H9 (cell line): ENCODE measurements at regions not wholly inside any gene's neighbourhood (a gene's known extent, or its start where the extent isn't known, plus 50 kb on each side); places are given as distances from the start of the nearest gene placed in this dataset.

ENCODE experiments used
- DNase-seq: peaks from one replicate; pipeline ENCODE4 v3.0.0-alpha.2; 2017
- H2AFZ ChIP-seq: one replicate; pipeline ENCODE4 v1.6.1; 2013; ENCODE audit warnings: mild to moderate bottlenecking, low read length, control low read depth, moderate library complexity
- H2AK5ac ChIP-seq: 2 replicates; pipeline ENCODE4 v1.6.1; 2013; ENCODE audit warnings: low read length, control low read depth, mixed read lengths; ENCODE audit not compliant: insufficient read length
- H2BK120ac ChIP-seq: one replicate; pipeline ENCODE4 v1.6.1; 2013; ENCODE audit warnings: low read depth, mild to moderate bottlenecking, low read length, control low read depth, inconsistent platforms; ENCODE audit not compliant: poor library complexity, severe bottlenecking
- H2BK12ac ChIP-seq: 2 replicates; pipeline ENCODE4 v1.6.1; 2013; ENCODE audit warnings: low read length, control low read depth, mixed read lengths, low read depth; ENCODE audit not compliant: insufficient read length
- H2BK15ac ChIP-seq: 2 replicates; pipeline ENCODE4 v1.6.1; 2013; ENCODE audit warnings: low read depth, low read length, control low read depth
- H2BK20ac ChIP-seq: one replicate; pipeline ENCODE4 v1.6.1; 2013; ENCODE audit warnings: low read depth, mild to moderate bottlenecking, low read length, control low read depth, inconsistent platforms; ENCODE audit not compliant: poor library complexity, severe bottlenecking
- H2BK5ac ChIP-seq: 2 replicates; pipeline ENCODE4 v1.6.1; 2013; ENCODE audit warnings: low read length, control low read depth, mixed read lengths; ENCODE audit not compliant: insufficient read length
- H3K14ac ChIP-seq: 2 replicates; pipeline ENCODE4 v1.6.1; 2013; ENCODE audit warnings: low read length, control low read depth; ENCODE audit not compliant: insufficient read depth
- H3K18ac ChIP-seq: 2 replicates; pipeline ENCODE4 v1.6.1; 2013; ENCODE audit warnings: low read depth, mild to moderate bottlenecking, mixed read lengths, low read length, control low read depth; ENCODE audit not compliant: insufficient read length
- H3K23ac ChIP-seq: 2 replicates; pipeline ENCODE4 v1.6.1; 2013; ENCODE audit warnings: low read length, control low read depth, mixed read lengths, low read depth; ENCODE audit not compliant: insufficient read length
- H3K23me2 ChIP-seq: 2 replicates; pipeline ENCODE4 v1.6.1; 2013; ENCODE audit warnings: low read depth, mild to moderate bottlenecking, mixed read lengths, low read length, control low read depth; ENCODE audit not compliant: insufficient read length, poor library complexity, severe bottlenecking
- H3K27ac ChIP-seq: 2 replicates; pipeline ENCODE4 v1.5.1; 2013; ENCODE audit warnings: low read length, control low read depth, mixed read lengths, low read depth; ENCODE audit not compliant: insufficient read length
- H3K27me3 ChIP-seq: 2 replicates; pipeline ENCODE4 v1.6.1; 2013; ENCODE audit warnings: low read length, control low read depth, inconsistent platforms; ENCODE audit not compliant: insufficient read depth
- H3K4ac ChIP-seq: 2 replicates; pipeline ENCODE4 v1.6.1; 2013; ENCODE audit warnings: low read depth, mild to moderate bottlenecking, control low read depth, inconsistent platforms, low read length, moderate library complexity
- H3K4me1 ChIP-seq: 2 replicates; pipeline ENCODE4 v1.6.1; 2013; ENCODE audit warnings: low read length, control low read depth, inconsistent platforms; ENCODE audit not compliant: insufficient read depth
- H3K4me2 ChIP-seq: 2 replicates; pipeline ENCODE4 v1.6.1; 2013; ENCODE audit warnings: low read length, control low read depth, mixed read lengths; ENCODE audit not compliant: insufficient read length, insufficient read depth
- H3K56ac ChIP-seq: 2 replicates; pipeline ENCODE4 v1.6.1; 2013; ENCODE audit warnings: low read depth, mild to moderate bottlenecking, mixed read lengths, low read length, control low read depth; ENCODE audit not compliant: insufficient read length
- H3K79me1 ChIP-seq: 2 replicates; pipeline ENCODE4 v1.6.1; 2013; ENCODE audit warnings: low read depth, mild to moderate bottlenecking, moderate library complexity, low read length, control low read depth, inconsistent platforms; ENCODE audit not compliant: insufficient read depth, poor library complexity, severe bottlenecking
- H3K79me2 ChIP-seq: 2 replicates; pipeline ENCODE4 v1.6.1; 2013; ENCODE audit warnings: low read length, control low read depth, inconsistent platforms; ENCODE audit not compliant: insufficient read depth
- H3K9ac ChIP-seq: 2 replicates; pipeline ENCODE4 v1.6.1; 2013; ENCODE audit warnings: low read length, control low read depth, mixed read lengths; ENCODE audit not compliant: insufficient read length; ENCODE audit errors: extremely low read depth
- H3K9me3 ChIP-seq: one replicate; pipeline ENCODE4 v1.6.1; 2013; ENCODE audit warnings: low read depth, low read length, inconsistent platforms; ENCODE audit not compliant: control insufficient read depth
- H3T11ph ChIP-seq: one replicate; pipeline ENCODE4 v1.6.1; 2013; ENCODE audit warnings: mild to moderate bottlenecking, low read length, control low read depth, inconsistent platforms
- H4K20me1 ChIP-seq: one replicate; pipeline ENCODE4 v1.6.1; 2013; ENCODE audit not compliant: control insufficient read depth, insufficient read length, insufficient read depth
- H4K5ac ChIP-seq: 2 replicates; pipeline ENCODE4 v1.6.1; 2013; ENCODE audit warnings: low read depth, mild to moderate bottlenecking, mixed read lengths, low read length, control low read depth; ENCODE audit not compliant: insufficient read length
- H4K8ac ChIP-seq: replicated peaks from 2 replicates; pipeline ENCODE4 v1.6.1; 2013; ENCODE audit warnings: low read length, control low read depth, mixed read lengths, low read depth; ENCODE audit not compliant: insufficient read length
- H4K91ac ChIP-seq: 2 replicates; pipeline ENCODE4 v1.6.1; 2013; ENCODE audit warnings: low read depth, mild to moderate bottlenecking, moderate library complexity, mixed read lengths, low read length, control low read depth; ENCODE audit not compliant: insufficient read length
- H3K27ac Mint-ChIP-seq, 3 experiments: 2 replicates in 2 of 3; 3 replicates in 1 of 3; pipeline ENCODE4 v1.8.0; 2020 to 2021; ENCODE audit warnings: mixed read lengths in 3 of 3, mild to moderate bottlenecking in 1 of 3, moderate library complexity in 1 of 3
- H3K27me3 Mint-ChIP-seq: 2 replicates; pipeline ENCODE4 v1.8.0; 2021; ENCODE audit warnings: low read depth, mild to moderate bottlenecking, moderate library complexity, mixed read lengths
- H3K36me3 Mint-ChIP-seq, 3 experiments: 2 replicates in 2 of 3; 3 replicates in 1 of 3; pipeline ENCODE4 v1.8.0; 2020 to 2021; ENCODE audit warnings: low read depth in 3 of 3, mixed read lengths in 3 of 3; ENCODE audit not compliant: insufficient read depth in 1 of 3
- H3K4me1 Mint-ChIP-seq, 2 experiments: 2 replicates each; pipeline ENCODE4 v1.8.0; 2020; ENCODE audit warnings: mixed read lengths in 2 of 2
- H3K4me3 Mint-ChIP-seq, 2 experiments: 2 replicates in 1 of 2; 3 replicates in 1 of 2; pipeline ENCODE4 v1.8.0; 2020 to 2021; ENCODE audit warnings: mild to moderate bottlenecking in 2 of 2, mixed read lengths in 2 of 2, moderate library complexity in 1 of 2
- H3K9me3 Mint-ChIP-seq, 2 experiments: 2 replicates in 1 of 2; 3 replicates in 1 of 2; pipeline ENCODE4 v1.8.0; 2020; ENCODE audit warnings: mild to moderate bottlenecking in 2 of 2, mixed read lengths in 2 of 2, moderate library complexity in 1 of 2
- CTCF ChIP-seq: fragments of 200-600 bp; sonication (generic); conservative IDR thresholded peaks from 3 replicates; pipeline ENCODE4 v1.8.0; 2021; ENCODE audit warnings: antibody characterized with exemption, mild to moderate bottlenecking
- WGBS: extraction: QIAGEN DNeasy Blood & Tissue Kit; methylation state at CpG from one replicate; pipeline ENCODE4 v1.1.7; 2013; ENCODE audit warnings: missing lambda C conversion rate, low lambda C conversion rate, mixed read lengths; ENCODE audit not compliant: insufficient read length; ENCODE audit errors: extremely low coverage; 5-methylcytosine and 5-hydroxymethylcytosine counted together

DNA sequence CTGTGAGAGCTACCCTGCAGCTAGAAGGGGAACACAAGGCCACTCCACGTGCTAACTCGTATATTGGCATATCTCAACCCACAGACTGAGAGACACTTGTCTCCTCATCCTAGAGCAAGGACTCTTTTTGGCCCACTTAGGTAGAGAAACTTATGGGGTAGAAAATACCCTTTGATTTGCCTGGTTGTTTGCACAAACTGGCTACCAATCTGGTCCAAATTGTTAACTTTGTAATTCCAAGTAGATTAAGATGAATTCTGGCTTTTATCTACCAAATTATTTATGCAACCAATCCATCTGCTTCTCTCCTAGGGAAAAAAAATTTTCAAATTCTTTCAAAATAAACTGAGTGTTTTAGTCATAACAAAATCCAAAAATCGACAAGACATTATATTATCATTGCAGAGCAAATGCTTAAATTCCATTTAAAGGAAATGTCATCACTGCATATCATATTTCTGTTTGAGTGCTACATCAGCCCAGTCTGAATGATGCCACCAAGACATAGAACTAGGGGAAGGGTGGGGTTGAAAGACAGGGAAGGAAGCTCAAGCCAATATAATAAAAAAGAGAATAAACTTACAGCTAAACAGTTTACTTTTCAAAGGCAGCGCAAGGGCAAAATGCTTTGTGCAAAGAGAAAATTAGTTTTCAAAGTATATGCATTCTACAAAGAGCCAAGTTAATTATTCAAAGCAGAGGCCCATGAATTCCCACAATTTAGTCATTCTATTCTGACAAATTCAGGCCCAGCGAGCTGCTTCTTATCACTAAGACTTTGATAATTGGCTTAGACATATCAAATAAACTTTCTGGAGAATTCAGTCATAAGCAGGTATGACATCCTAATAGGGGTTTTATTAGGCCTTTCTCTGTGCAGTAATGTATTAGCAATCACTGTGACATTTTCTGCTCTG, 198.0 kb downstream of the CAAP1 start:
- H4K5ac ChIP-seq = no peak overlapping the region
- no peak overlapping the region for H2BK5ac ChIP-seq
- H2AFZ ChIP-seq = no peak overlapping the region
- Mint-ChIP-seq H3K9me3 (peaks cover 15% of the 10 kb centered on the region in 2 experiments), H3K36me3 (peaks cover 4 to 15% (median 7%) of the 10 kb centered on the region in 3 experiments; a peak in 4 of 7 replicates), H3K4me1 (no peaks in the 10 kb centered on the region), H3K4me3 (no peak overlapping the region), H3K27me3 (no peaks in the 10 kb centered on the region), H3K27ac (no peak overlapping the region)
- no peak overlapping the region for H3K4ac ChIP-seq
- H2BK20ac ChIP-seq = no peak overlapping the region
- H3K23ac ChIP-seq = no peak overlapping the region
- H3K14ac ChIP-seq = no peak overlapping the region
- H3K56ac ChIP-seq = no peak overlapping the region
- H3K18ac ChIP-seq = no peak overlapping the region
- H3T11ph ChIP-seq = no peak overlapping the region
- no peak overlapping the region for H2BK12ac ChIP-seq
- H3K9ac ChIP-seq = no peak overlapping the region
- no peak overlapping the region for H2BK15ac ChIP-seq
- no peak overlapping the region for H4K8ac ChIP-seq
- TF ChIP-seq CTCF = no peak
- no CpG with 5 or more reads among the region's 5 CpGs for WGBS
- H2AK5ac ChIP-seq = no peak overlapping the region
- no peaks in the 10 kb centered on the region for H3K79me1 ChIP-seq
- H3K79me2 ChIP-seq = no peaks in the 10 kb centered on the region
- no peak for DNase-seq
- no peak overlapping the region for H3K27ac ChIP-seq
- no peaks in the 10 kb centered on the region for H3K27me3 ChIP-seq
- no peaks in the 10 kb centered on the region for H3K23me2 ChIP-seq
- H2BK120ac ChIP-seq = no peak overlapping the region
- H4K91ac ChIP-seq = no peak overlapping the region
- no peaks in the 10 kb centered on the region for H3K9me3 ChIP-seq
- H3K4me2 ChIP-seq = no peak overlapping the region
- H4K20me1 ChIP-seq = no peaks in the 10 kb centered on the region
- no peaks in the 10 kb centered on the region for H3K4me1 ChIP-seq
